Frontal cortex (tissue), 1 donor: ENCODE measurements at regions not wholly inside any gene's neighbourhood (a gene's known extent, or its start where the extent isn't known, plus 50 kb on each side); places are given as distances from the start of the nearest gene placed in this dataset. TPM values are rescaled to one million over a fixed set of nuclear protein-coding genes. Genes with fewer than 3 reads are reported as not detected.

Experiments used
- small RNA-seq: library from RNA; depleted of rRNA; stranded (forward); fragments of <200 nt; gene quantifications from one replicate; pipeline ENCODE3, GENCODE V24; 2014

Small RNA genes lying in the stretch of these regions (small RNA-seq; reads per million reads assigned to genes)
- gene RN7SL795P: not detected
